ENCODE measurements at regions not wholly inside any gene's neighbourhood (a gene's known extent, or its start where the extent isn't known, plus 50 kb on each side); places are given as distances from the start of the nearest gene placed in this dataset.

DNA sequence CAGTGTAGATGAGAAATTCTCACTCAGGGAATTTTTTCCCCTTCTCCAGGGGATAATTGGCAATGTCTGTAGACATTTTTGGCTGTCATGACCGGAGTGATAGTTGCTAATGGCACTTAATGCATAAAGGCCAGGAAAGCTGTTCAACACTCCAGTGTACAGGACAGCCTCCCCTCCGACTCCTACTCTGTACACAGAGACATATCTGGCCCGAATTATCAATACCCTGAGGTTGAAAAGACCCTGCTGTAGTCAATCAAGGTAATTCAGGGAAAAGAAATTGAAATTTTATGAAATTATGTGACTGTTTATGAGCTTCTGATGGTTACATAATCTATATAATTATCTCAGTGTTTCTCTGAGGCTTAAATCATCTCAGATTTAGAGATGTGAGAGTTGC lies 720.7 kb downstream of the OLFM4 start (continued):
- no peak for TF ChIP-seq SIN3A (conservative IDR thresholded peaks at IDR 0.05 in 1 of 2, IDR thresholded peaks at IDR 0.05 in 1 of 2; ENCODE audit: low read depth in 1 of 2, low read length in 2 of 2)
- TF ChIP-seq SRF (IDR thresholded peaks at IDR 0.05; ENCODE audit: low read depth, low read length) = no peak
- no peak for TF ChIP-seq HDAC6 (IDR thresholded peaks at IDR 0.05; ENCODE audit: low read depth, low read length)
- TF ChIP-seq CBX8 (IDR thresholded peaks at IDR 0.05; ENCODE audit: borderline replicate concordance, low read depth, low read length) = no peak
- no peak for TF ChIP-seq CEBPB (IDR thresholded peaks at IDR 0.05; ENCODE audit: low read depth, low read length)
